ENCODE measurements at regions not wholly inside any gene's neighbourhood (a gene's known extent, or its start where the extent isn't known, plus 50 kb on each side); places are given as distances from the start of the nearest gene placed in this dataset.

DNA sequence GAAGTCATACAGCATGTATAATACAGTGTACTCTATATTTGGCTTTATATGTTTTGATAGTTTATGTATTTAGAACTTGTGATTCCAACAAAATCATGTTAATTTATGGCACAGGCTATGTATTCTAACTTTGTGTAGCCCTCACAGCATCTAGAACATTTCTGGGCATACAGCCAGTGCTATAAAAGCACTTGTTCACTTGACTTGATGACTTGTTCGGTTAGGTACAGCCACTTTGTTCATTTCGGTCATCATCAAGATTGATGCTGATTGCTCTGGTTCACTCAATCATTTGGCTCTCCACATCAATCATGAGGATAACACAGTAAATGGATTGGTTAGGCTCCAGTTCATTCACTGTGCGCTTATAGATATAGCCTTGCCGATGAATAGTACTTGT is 97.6 kb upstream of the IRS4 start:
- no peak overlapping the region for H4K5ac ChIP-seq (ENCODE audit: insufficient read length, low read depth, low read length)
- H3K79me1 ChIP-seq (ENCODE audit: low read depth, low read length), result no peaks in the 10 kb centered on the region
- WGBS, 2 experiments (ENCODE audit: extremely low coverage in 1 of 2, insufficient coverage in 1 of 2, insufficient read length in 1 of 2, insufficient replicate concordance in 2 of 2, low coverage in 1 of 2, low lambda C conversion rate in 2 of 2, missing lambda C conversion rate in 1 of 2), result 91% methylated on average over 4 of the region's 4 CpGs; no CpG with 5 or more reads in 1 of the 2 experiments
- no peak for FAIRE-seq
- H4K20me1 ChIP-seq (replicated peaks in 1 of 2; ENCODE audit: control insufficient read depth in 1 of 2, insufficient read depth in 2 of 2, low read length in 2 of 2), result no peaks in the 10 kb centered on the region
- no peak overlapping the region for H2AK5ac ChIP-seq (ENCODE audit: low read depth, low read length)
- H3K36me3 ChIP-seq (ENCODE audit: control insufficient read depth in 2 of 4, insufficient read depth in 4 of 4, low read length in 3 of 4), result no peaks in the 10 kb centered on the region
- H3K9ac ChIP-seq (replicated peaks in 1 of 4; ENCODE audit: extremely low read depth in 1 of 4, low read depth in 3 of 4, low read length in 3 of 4), result no peak overlapping the region
- no peak overlapping the region for H3K18ac ChIP-seq (ENCODE audit: extremely low read depth, low read length)
- no peak overlapping the region for H3K14ac ChIP-seq (ENCODE audit: insufficient read length)
- no peak overlapping the region for H2BK12ac ChIP-seq (ENCODE audit: low read depth, low read length)
- H2BK120ac ChIP-seq (replicated peaks; ENCODE audit: low read depth, low read length), result no peak overlapping the region
- H2BK15ac ChIP-seq (ENCODE audit: low read length), result no peak overlapping the region
- no peak overlapping the region for H2BK5ac ChIP-seq (ENCODE audit: low read depth, low read length)
- no peaks in the 10 kb centered on the region for H3K27me3 ChIP-seq (replicated peaks in 1 of 4; ENCODE audit: control insufficient read depth in 3 of 4, extremely low read depth in 1 of 4, insufficient read depth in 3 of 4, low read length in 3 of 4)
- no peaks in the 10 kb centered on the region for H3K23me2 ChIP-seq (ENCODE audit: low read depth, low read length)
- no peak for DNase-seq (ENCODE audit: low read depth in 1 of 2, low spot score in 2 of 2)
- no peak overlapping the region for H4K91ac ChIP-seq (replicated peaks; ENCODE audit: insufficient read length, low read length)
- no peaks in the 10 kb centered on the region for H3K79me2 ChIP-seq (ENCODE audit: control insufficient read depth in 1 of 2, insufficient read depth in 2 of 2, low read length in 2 of 2)
- H3K9me3 ChIP-seq (ENCODE audit: insufficient read depth in 2 of 2, low read depth in 1 of 2, low read length in 1 of 2), result no peaks in the 10 kb centered on the region
- no peak overlapping the region for H3K4me2 ChIP-seq (ENCODE audit: insufficient read depth in 1 of 2, low read depth in 2 of 2, low read length in 2 of 2)
- H2AFZ ChIP-seq (ENCODE audit: low read length), result no peak overlapping the region
- H3K4ac ChIP-seq (replicated peaks; ENCODE audit: insufficient read length, low read depth, low read length), result no peak overlapping the region
- H3K56ac ChIP-seq (replicated peaks; ENCODE audit: insufficient read length, low read depth, low read length), result no peak overlapping the region
- no peak overlapping the region for H4K8ac ChIP-seq (ENCODE audit: extremely low read depth, insufficient read depth, low read length)
- H3K4me1 ChIP-seq (replicated peaks in 1 of 4; ENCODE audit: control insufficient read depth in 3 of 4, insufficient read depth in 4 of 4, low read length in 3 of 4), result no peaks in the 10 kb centered on the region
- CTCF ChIA-PET (ENCODE audit: partially characterized antibody), result no interaction called here
- POLR2A ChIA-PET (ENCODE audit: partially characterized antibody), result no interaction called here
- no peak overlapping the region for H3K4me3 ChIP-seq (ENCODE audit: extremely low read depth in 1 of 4, insufficient read depth in 2 of 4, low read depth in 3 of 4, low read length in 4 of 4)
- H3K23ac ChIP-seq (ENCODE audit: insufficient read length), result no peak overlapping the region
- H2BK20ac ChIP-seq (ENCODE audit: low read length), result no peak overlapping the region
- H3K27ac ChIP-seq (ENCODE audit: low read depth, low read length), result no peak overlapping the region
- no peak for TF ChIP-seq HDAC2 (IDR thresholded peaks at IDR 0.05; ENCODE audit: borderline replicate concordance in 1 of 2, low read depth in 2 of 2, low read length in 2 of 2)
- TF ChIP-seq SIN3A (conservative IDR thresholded peaks at IDR 0.05 in 1 of 2, IDR thresholded peaks at IDR 0.05 in 1 of 2; ENCODE audit: low read depth in 1 of 2, low read length in 2 of 2), result no peak
- TF ChIP-seq CBX8 (IDR thresholded peaks at IDR 0.05; ENCODE audit: borderline replicate concordance, low read depth, low read length), result no peak
